Choroid plexus epithelial cell (primary cell): ENCODE measurements at regions not wholly inside any gene's neighbourhood (a gene's known extent, or its start where the extent isn't known, plus 50 kb on each side); places are given as distances from the start of the nearest gene placed in this dataset.

Experiments
- DNase-seq: peaks from one replicate; pipeline ENCODE4 v3.0.0-alpha.2; 2010; ENCODE audit warnings: low read depth
- H3K4me3 ChIP-seq: 2 replicates; pipeline ENCODE4 v1.5.1; 2011; ENCODE audit warnings: low read depth, mild to moderate bottlenecking, control low read depth, low read length, moderate library complexity
- TF ChIP-seq, protein P1 (sequence below): conservative IDR thresholded peaks from 2 replicates; pipeline ENCODE4 v1.5.1; 2011; ENCODE audit warnings: low read depth, mild to moderate bottlenecking, control low read depth, inconsistent platforms, low read length, moderate library complexity

- TF ChIP-seq, protein P1, sequence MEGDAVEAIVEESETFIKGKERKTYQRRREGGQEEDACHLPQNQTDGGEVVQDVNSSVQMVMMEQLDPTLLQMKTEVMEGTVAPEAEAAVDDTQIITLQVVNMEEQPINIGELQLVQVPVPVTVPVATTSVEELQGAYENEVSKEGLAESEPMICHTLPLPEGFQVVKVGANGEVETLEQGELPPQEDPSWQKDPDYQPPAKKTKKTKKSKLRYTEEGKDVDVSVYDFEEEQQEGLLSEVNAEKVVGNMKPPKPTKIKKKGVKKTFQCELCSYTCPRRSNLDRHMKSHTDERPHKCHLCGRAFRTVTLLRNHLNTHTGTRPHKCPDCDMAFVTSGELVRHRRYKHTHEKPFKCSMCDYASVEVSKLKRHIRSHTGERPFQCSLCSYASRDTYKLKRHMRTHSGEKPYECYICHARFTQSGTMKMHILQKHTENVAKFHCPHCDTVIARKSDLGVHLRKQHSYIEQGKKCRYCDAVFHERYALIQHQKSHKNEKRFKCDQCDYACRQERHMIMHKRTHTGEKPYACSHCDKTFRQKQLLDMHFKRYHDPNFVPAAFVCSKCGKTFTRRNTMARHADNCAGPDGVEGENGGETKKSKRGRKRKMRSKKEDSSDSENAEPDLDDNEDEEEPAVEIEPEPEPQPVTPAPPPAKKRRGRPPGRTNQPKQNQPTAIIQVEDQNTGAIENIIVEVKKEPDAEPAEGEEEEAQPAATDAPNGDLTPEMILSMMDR = no peak
- DNase-seq = no peak
- H3K4me3 ChIP-seq = no peak overlapping the region
These were observed 139.8 kb downstream of the DHX35 start for GRCh38 chr20:39101895-39102294.

GRCh38 chr20:39100691-39101090 lies 138.5 kb downstream of the DHX35 start:
- no peak overlapping the region for H3K4me3 ChIP-seq
- no peak for DNase-seq
- TF ChIP-seq, protein P1 = no peak

DNA sequence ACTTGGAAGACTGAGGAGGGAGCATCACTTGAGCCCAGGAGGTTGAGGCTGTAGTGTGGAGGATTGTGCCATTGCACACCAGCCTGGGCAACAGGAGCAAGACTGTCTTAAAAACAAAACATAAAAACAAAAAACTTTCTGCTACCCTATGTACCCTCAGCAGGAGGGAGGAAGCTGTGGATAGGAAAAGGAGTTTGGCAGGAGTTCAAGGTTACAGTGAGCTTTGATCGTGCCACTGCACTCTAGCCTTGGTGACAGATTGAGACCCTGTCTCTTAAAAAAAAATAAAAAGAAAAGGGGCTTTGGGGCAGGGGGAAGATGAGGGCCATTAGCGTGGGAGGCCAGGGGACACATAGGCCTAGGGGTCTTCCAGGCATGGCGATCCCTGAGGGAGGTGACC lies 135.7 kb downstream of the DHX35 start:
- no peak overlapping the region for H3K4me3 ChIP-seq
- DNase-seq = no peak
- TF ChIP-seq, protein P1 = no peak

GRCh38 chr20:39095870-39096269 lies 133.7 kb downstream of the DHX35 start:
- no peak overlapping the region for H3K4me3 ChIP-seq
- TF ChIP-seq, protein P1 = no peak
- no peak for DNase-seq

- no peak for DNase-seq
- H3K4me3 ChIP-seq = no peak overlapping the region
- TF ChIP-seq, protein P1 = no peak
These were observed 132.2 kb downstream of the DHX35 start for GRCh38 chr20:39094391-39094790.

DNA sequence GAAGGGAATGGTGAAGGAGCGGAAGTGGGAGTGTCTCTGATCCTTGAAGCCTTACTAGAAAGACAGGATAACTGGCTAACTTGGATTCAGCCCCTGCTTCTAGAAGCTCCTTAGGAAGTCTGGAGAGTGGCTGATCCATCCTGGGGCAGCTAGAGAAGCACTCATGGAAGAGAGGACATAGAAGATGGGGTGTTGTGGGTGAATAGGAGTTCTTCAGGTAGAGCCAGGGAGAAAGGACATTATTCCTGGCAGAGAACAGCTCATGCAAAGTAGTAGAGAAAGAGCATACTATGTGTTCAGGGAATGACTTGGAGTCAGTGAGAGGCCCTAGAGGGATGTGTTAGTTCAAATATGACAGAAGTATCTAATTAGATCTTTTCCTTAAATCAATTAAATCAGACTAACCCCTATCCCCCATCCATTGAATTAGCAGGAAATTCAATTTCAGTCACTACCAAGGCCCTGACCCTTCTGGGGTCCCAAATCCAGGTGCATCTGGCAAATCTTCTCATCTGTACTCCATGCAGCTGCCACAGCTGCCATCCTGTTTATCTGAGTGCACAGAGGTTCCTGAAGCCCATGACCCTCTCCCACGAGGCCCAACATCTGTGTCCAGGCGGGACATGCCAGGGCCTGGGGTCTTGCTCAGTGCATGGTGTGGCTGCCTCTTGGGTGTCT lies 130.7 kb downstream of the DHX35 start:
- no peak overlapping the region for H3K4me3 ChIP-seq
- no peak for DNase-seq
- TF ChIP-seq, protein P1 = no peak

- no peak for DNase-seq
- TF ChIP-seq, protein P1 = no peak
These were observed 128.8 kb downstream of the DHX35 start for GRCh38 chr20:39090906-39091305.

More at GRCh38 chr20:39090906-39091305, 128.8 kb downstream of the DHX35 start:
- H3K4me3 ChIP-seq = no peak overlapping the region
